Stimulated activated CD4-positive, alpha-beta T cell treated with anti-CD3 and anti-CD28 coated beads, Interleukin-15, amount 100 ng/mL, for 1 hour (primary cell): ENCODE measurements at regions not wholly inside any gene's neighbourhood (a gene's known extent, or its start where the extent isn't known, plus 50 kb on each side); places are given as distances from the start of the nearest gene placed in this dataset.

ENCODE experiments used
- DNase-seq, 2 donors: peaks; one replicate each; pipeline ENCODE4 v3.0.0-alpha.2; 2020; ENCODE audit warnings: low read depth in 1 of 2, low spot score in 1 of 2

DNA sequence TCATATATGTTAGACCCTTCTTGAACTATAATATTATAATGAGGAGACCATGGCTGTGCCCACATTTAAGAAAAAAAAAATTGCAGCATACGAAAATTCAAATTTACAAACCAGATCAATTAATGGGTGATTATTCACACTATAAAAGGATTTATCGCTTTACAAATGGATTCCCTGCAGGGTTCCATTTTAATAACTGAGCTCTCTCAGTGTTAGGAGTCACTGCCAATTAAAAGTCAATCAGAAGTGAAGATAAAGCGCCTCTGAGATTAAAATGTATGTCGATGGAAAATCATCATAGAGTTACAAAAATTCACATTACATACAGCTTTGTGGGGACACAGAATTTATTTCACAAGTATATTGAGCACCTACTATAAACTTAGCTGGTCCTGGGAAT lies 66.6 kb upstream of the SMARCA2 start:
- no peak for DNase-seq

DNA sequence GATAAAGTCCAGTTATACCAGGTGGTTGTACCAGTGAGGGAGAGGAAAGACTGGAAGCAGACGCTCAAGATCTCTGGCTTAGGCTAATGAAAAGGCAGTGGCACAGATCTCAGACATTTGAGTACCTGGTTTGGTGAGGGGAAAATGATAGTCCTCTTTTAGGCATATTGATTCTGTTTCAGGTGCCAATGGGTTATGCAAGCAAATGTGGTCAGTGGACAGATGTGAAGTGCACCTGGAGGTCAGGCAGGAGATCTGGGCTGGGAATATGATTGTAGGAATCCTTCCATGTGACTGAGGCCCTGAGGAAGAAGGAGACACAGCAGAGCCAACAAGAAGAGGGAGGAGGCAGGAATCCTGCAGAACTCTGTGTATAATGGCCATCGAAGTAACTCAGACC lies 63.7 kb upstream of the SMARCA2 start:
- DNase-seq: no peak

GRCh38 chr9:1952001-1952400 lies 63.1 kb upstream of the SMARCA2 start:
- no peak for DNase-seq

DNA sequence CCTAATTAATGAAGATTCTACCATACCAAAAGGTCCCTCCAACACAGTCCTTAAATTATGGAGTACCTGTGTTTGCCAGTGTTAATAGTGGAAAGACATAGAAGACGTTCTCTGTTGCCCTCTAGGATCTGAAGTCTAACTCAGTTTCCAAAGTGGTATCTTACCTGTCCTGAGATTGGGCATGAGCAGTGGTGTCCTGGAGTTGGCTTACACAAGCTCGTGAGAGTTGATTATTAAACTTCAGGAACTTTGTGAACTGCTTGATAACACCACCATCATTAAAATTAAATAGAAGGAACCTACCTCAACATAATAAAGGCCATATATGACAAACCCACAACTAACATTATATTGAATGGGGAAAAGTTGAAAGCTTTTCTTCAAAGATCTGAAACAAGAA lies 60.9 kb upstream of the SMARCA2 start:
- DNase-seq: no peak

DNA sequence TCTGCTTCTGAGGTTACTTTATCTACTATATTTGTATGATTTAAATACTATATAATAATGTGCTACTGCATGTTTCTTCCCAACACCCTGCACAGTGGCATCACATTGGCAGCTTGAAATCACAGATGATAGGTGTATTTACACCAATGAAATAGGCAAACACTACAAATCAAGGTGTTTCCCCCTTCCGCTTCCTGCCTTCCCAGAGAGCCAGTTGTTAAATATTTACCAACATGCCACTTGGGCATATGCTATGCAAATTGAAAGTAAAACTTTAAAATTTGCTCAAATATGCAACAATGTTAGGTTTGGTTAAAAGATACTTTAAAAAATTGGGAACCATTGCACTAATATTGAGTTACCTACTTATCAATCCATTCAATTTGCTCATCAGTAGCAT lies 58.2 kb upstream of the SMARCA2 start:
- DNase-seq: no peak

DNA sequence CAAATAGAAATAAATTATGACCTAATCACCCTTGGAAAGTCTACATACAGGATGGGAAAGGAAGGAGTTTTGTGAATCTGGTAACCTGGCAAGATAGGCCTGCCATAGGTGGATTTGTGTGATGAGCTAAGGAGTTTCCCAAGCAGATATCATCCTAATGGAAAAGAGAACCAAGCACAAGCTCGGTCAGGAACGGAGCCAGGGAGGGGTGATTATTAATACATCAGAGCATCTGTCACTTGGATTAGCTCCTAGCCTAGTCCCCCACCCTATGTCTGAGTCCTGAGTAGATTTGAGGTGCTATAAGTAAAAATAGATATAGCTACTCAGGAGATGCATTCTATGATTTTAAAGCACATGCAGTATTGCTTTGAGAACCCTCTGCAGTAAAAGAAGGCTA lies 57.3 kb upstream of the SMARCA2 start:
- DNase-seq: no peak

- DNase-seq: no peak
Observed at GRCh38 chr9:1959371-1959770, 55.8 kb upstream of the SMARCA2 start.

GRCh38 chr9:1960342-1961042 lies 54.7 kb upstream of the SMARCA2 start:
- DNase-seq: no peak

DNA sequence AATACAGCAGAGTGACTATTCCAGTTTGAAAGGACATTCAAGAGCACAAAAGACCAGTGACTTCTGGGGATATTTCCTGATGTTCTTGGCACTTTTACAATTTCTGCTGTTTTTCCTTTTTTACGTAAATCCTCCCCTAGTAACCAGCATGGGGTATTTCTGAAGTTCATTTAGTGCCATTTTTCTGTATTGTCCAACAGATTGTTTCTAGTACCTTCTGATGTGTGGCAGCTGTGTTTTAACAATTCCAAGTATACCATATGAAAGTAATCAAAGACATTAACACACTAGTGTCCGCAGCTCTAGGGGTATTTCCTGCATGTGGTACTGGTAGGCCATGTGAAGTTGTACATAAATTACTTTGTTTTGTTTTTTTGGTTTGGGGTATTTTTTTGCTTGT lies 53.0 kb upstream of the SMARCA2 start:
- no peak for DNase-seq

- DNase-seq: no peak
Observed at GRCh38 chr9:1962588-1963106, 52.5 kb upstream of the SMARCA2 start.

DNA sequence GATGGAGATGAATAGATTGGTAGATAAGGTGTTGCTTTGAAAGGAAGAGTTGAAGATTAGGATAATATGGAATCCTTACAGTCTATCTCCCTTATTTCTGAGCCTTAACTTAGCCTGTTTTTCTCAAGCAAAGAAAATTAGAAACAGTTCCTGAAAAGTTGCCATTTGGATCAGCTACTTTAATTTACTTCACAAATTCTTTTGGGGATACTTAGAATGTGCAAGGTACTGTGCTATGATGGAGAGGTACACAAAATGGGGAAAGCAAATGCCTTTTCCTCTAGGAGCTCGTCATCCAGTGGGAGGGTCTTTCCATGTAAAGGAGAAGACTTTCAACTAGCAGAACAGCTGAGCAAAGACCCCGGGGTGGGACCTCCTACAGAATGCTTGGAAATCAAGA lies 51.1 kb upstream of the SMARCA2 start:
- no peak for DNase-seq
